GM19468 (cell line): ENCODE measurements at regions not wholly inside any gene's neighbourhood (a gene's known extent, or its start where the extent isn't known, plus 50 kb on each side); places are given as distances from the start of the nearest gene placed in this dataset.
A peak's percentile ranks its signal among the peaks of the same experiment; 100 is the strongest.

Experiments used
- ATAC-seq: cut with Tn5 transposase; IDR thresholded peaks from one replicate; pipeline ENCODE4 v1.9.1; 2021; ENCODE audit warnings: mild to moderate bottlenecking, moderate library complexity, moderate number of reproducible peaks; ENCODE audit not compliant: unreplicated experiment; ENCODE audit errors: extremely low read depth

- no peak for ATAC-seq
Measured at GRCh38 chr3:177521305-177521704, 324.0 kb upstream of the TBL1XR1 start.

- no peak for ATAC-seq
Measured at GRCh38 chr3:177522051-177522450, 324.8 kb upstream of the TBL1XR1 start.

- no peak for ATAC-seq
Measured at GRCh38 chr3:177523067-177523675, 325.9 kb upstream of the TBL1XR1 start.

- ATAC-seq: no peak
Measured at GRCh38 chr3:177523872-177524438, 326.7 kb upstream of the TBL1XR1 start.

- no peak for ATAC-seq
Measured at GRCh38 chr3:177524742-177525141, 327.5 kb upstream of the TBL1XR1 start.

GRCh38 chr3:177525414-177525813 is 328.1 kb upstream of the TBL1XR1 start:
- ATAC-seq: no peak

GRCh38 chr3:177525987-177526712 is 328.9 kb upstream of the TBL1XR1 start:
- ATAC-seq: no peak

GRCh38 chr3:177527182-177527581 is 329.9 kb upstream of the TBL1XR1 start:
- ATAC-seq: no peak

GRCh38 chr3:177528306-177529070 is 331.2 kb upstream of the TBL1XR1 start:
- no peak for ATAC-seq

GRCh38 chr3:177529071-177529550 is 331.8 kb upstream of the TBL1XR1 start:
- ATAC-seq: no peak

- ATAC-seq: no peak
Measured at GRCh38 chr3:177529716-177530335, 332.5 kb upstream of the TBL1XR1 start.

- ATAC-seq: no peak
Measured at GRCh38 chr3:177530908-177531307, 333.6 kb upstream of the TBL1XR1 start.

- no peak for ATAC-seq
Measured at GRCh38 chr3:177536873-177537272, 339.6 kb upstream of the TBL1XR1 start.

- ATAC-seq: no peak
Measured at GRCh38 chr3:177537612-177538011, 340.3 kb upstream of the TBL1XR1 start.

- ATAC-seq: no peak
Measured at GRCh38 chr3:177538048-177538749, 340.9 kb upstream of the TBL1XR1 start.

GRCh38 chr3:177538750-177539730 is 341.8 kb upstream of the TBL1XR1 start:
- peak; percentile 76 for ATAC-seq

GRCh38 chr3:177541541-177541940 is 344.3 kb upstream of the TBL1XR1 start:
- no peak for ATAC-seq

GRCh38 chr3:177545964-177546363 is 348.7 kb upstream of the TBL1XR1 start:
- ATAC-seq: no peak
